HuH-7.5 (cell line): ENCODE measurements at regions not wholly inside any gene's neighbourhood (a gene's known extent, or its start where the extent isn't known, plus 50 kb on each side); places are given as distances from the start of the nearest gene placed in this dataset.

Source experiments
- DNase-seq: peaks from one replicate; pipeline ENCODE4 v3.0.0; 2011; ENCODE audit warnings: low spot score

GRCh38 chr1:182293119-182293589, 98.4 kb downstream of the GLUL start:
- DNase-seq, result no peak

- no peak for DNase-seq
Observed at GRCh38 chr1:182292193-182292741, 99.3 kb downstream of the GLUL start.

- DNase-seq, result no peak
Observed at GRCh38 chr1:182291584-182292192, 99.9 kb downstream of the GLUL start.

GRCh38 chr1:182288749-182289604, 102.6 kb downstream of the GLUL start:
- DNase-seq, result no peak

GRCh38 chr1:182286761-182287160, 104.8 kb downstream of the GLUL start:
- no peak for DNase-seq

DNA sequence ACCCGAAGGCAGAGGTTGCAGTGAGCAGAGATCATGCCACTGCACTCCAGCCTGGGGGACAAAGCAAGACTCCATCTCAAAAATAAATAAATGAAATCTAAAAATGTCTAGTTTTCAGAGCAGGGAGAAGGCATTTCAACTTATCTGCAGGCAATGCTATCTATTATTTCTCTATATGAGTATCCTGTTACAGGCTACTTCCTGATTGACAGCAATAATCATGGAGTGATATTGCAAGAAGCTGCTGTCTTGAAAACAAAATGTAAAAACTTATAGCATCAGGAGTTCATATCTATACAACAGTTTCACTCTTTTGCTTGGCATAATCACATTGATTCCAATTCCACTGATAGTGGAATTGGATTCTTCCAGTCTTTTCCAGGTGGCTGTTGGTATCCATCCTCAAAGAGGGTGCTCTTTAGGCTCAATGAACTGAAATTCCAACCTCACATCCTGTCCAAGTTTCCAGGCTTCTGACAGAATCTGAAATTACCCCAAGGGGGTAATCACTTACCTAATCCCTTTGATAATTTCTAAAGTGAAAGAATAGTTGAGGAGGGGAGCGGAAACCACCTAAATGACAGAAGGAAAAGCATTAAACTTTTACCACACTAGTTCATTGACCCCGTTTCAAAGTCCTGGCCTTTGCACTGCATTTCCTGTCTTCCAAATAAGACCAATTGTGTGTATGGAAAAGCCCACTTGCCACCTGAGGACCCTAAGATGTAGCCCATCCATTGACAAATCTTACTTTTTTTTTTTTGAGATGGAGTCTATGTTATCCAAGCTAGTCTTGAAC, 107.6 kb downstream of the GLUL start:
- DNase-seq, result no peak

GRCh38 chr1:182281541-182281940, 110.0 kb downstream of the GLUL start:
- no peak for DNase-seq

GRCh38 chr1:182280504-182280900, 111.1 kb downstream of the GLUL start:
- no peak for DNase-seq

DNA sequence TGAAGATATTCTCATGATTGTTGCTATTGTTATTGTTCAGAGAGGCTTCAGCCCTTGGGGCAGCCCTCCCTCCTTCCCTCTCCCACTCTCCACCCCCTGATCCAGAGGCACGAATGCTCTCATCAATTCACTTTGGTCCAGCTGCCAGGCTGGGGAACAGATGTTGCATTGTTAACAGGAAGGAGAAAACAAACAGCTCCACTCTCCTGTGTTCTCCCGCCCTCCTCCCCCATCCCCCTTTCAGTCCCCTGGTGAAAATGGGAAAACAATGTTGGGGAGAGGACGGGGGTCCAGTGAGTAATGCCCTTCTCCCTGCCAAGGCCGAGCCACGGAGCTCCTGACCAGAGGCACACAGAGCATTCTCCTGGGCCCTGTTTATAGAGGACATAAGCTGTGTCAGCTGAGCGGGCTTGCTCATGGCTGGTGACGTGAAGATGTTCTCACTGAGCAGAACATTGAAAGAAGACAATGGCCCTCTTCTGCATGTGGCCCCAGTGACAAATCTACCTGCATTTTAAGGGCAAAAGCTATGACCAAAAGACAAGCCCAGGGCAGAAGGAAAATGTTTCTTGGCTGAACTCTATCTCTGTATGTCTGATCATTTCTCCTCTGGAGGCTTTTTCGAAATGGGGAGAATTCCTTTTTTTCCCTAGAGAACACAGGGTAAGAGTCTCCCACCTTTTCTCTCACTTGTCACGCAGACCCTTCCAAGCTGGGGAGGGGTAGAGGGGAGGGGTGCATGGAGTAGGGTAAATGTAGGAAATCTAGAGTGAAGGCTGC, 111.7 kb downstream of the GLUL start:
- no peak for DNase-seq

GRCh38 chr1:182279302-182279701, 112.3 kb downstream of the GLUL start:
- no peak for DNase-seq

- DNase-seq, result no peak
Observed at GRCh38 chr1:182278144-182279054, 113.2 kb downstream of the GLUL start.

DNA sequence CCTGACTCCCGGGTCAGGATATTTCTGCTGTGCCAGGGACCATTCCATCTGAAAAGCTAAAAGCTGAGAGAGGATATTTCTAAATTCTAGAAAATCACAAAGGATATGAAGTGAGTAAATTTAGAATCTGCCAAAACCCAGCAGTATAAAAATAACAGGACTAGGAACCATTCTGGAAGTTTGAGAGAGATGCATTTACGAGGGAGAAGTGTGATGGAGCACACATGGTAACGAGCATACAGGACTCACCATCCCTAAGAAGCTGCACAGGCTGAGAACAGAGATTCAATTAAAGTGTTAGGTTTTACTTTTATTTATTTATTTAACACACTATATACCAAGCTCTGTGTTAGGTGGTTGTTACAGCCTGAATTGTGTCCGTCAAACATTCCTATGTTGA, 116.3 kb downstream of the GLUL start:
- no peak for DNase-seq

GRCh38 chr1:182274618-182275017, 117.0 kb downstream of the GLUL start:
- DNase-seq, result no peak

DNA sequence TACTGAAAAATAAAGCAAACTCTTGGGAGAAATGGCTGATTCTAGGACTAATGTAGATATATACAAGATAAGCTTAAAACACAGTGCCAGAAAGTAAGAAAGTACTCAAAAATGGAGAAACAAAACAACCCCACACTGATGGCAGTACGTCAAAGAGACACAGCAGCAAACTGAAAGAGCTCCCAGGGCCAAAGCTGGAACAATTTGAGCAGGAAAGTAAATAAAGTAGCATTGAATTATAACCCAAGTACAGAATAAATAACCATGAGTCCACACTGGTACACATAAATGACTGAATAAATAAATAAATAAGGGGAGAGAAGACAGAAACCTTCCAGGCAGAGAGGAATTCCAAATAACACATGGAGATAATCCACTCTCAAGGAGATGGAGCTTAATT, 120.9 kb downstream of the GLUL start:
- DNase-seq, result no peak

DNA sequence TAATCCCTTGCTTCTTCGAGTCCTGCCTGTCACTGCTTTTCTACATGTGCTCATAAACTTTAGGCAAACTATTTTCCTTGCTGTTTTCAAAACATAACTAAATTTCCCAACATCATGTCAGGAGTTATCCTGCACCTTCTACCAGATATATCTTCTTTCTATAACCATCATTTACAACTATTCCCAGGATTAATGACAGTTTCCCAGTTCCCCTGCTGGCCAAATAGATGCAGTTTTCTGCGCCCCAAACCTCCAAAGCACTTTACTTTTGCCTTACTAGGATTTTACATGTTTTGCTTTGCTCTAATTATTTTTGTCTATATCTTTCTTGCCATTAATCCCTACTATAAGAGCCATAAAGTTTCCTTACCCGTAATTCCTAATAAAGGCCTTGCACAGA, 122.5 kb downstream of the GLUL start:
- no peak for DNase-seq

DNA sequence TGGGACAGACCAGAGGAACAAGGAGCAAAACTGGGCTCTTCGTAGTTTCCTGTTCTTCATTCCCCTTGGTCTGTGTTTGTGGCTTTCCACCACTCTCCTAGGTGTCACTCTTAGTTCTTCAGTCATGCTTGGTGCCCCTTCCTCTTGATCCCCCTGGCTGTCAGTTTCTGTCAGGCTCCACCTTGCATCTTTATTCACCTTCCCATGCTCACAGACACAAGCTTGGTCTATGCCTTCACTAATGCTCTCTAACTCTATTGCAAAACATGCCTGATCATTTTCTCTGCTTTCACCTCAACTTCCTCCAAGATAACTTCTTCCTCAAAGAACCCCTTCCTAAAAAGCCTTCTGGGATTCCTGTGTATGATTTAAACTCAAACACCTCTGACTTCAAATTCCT, 122.9 kb downstream of the GLUL start:
- no peak for DNase-seq

DNA sequence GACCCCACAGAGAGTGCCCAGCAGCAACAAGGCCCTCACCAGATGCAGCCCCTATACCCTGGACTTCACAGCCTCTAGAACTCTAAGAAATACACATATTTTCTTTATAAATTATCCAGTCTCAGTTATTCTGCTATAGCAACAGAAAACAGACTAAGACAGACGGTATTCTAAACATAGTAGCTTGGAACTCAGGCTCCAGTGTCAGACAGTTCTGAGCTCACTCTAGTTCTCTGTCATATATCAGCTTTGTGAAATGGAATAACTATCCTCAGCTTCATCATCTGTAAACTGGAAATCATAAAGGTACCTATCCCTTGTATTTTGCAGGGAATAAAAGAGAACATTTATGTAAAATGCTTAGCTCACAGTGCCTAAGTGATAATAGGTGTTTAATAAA, 127.4 kb downstream of the GLUL start:
- no peak for DNase-seq

GRCh38 chr1:182263706-182264105, 127.9 kb downstream of the GLUL start:
- no peak for DNase-seq

DNA sequence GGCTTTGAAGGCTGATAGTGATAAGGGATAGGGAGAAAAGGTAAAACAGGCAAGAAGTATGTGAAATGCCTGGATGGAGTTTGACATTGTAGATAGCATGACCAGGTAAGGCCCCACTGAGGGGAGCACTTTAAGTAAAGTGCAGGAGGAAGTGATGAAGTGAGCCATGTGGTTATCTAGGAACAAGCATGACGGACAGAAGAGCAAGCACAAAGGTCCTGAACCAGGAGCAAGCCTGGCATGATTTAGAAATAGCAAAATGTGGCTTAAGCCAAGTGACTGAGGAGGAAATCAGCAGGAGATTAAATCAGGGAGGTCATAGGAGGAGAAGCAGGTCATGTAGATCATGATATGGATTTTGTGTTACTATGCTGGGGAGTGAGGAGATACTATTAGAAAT, 129.2 kb downstream of the GLUL start:
- no peak for DNase-seq

DNA sequence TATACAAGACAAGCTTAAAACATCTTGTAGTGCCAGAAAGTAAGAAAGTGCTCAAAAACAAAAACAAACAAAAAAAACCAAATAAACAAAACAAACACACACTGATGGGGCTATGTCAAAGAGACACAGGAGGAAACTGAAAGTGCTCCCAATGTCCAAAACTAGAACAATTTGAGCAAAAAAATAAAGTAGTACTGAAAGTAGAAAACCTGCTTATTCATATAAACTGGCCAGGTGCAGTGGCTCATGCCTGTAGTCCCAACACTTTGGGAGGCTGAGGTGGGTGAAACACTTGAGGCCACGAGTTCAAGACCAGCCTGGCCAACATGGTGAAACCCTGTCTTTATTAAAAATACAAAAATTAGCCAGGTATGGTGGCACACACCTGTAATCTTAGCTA, 129.9 kb downstream of the GLUL start:
- DNase-seq, result no peak

DNA sequence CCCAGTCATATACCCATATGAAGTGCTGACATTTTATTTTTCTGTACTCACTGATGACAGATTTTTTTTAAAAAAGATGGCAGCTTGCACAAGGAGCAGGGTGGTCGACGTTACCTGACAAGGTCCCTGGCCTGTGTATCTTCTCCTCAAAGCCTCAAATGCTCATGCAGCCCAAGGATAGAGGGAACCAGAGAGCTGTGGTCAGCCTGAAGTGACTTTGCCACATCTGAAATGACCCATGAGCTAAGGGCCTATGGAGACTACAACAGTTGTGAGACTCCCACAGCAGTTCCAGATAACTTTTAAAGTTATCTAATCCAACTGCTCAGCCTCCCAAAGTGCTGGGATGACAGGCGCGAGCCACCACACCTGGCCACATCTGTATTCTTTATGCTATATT, 131.1 kb downstream of the GLUL start:
- no peak for DNase-seq
